ENCODE measurements at regions not wholly inside any gene's neighbourhood (a gene's known extent, or its start where the extent isn't known, plus 50 kb on each side); places are given as distances from the start of the nearest gene placed in this dataset.
"Not testable (repeated sequence)": the region's sequence is repeated elsewhere in the genome, so short reads cannot be mapped to it uniquely, and the experiment has no call there.

DNA sequence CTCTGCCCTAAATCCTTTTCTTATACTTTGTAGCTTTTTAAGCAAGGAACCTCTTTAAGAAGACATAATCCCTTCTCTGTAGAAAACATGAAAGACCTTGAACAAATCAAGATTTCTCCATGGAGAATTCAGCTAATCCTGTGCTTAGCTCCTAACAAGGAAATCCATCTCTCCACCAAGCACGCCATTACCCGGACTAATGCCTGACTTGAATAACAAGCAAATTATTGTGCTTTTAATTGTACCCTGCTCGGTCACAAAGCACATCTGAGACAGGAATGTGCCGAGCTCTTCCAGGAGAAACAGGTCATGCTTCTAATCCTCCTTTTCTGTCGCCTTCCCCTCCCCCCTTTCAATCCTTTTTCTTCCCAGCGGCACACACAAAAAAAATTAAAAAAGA, 141.3 kb downstream of the PSAT1 start:
- no peak for DNase-seq (ENCODE audit: low read depth in 2 of 2)

GRCh38 chr9:78438780-78439179, 141.9 kb downstream of the PSAT1 start:
- DNase-seq (ENCODE audit: low read depth in 2 of 2) = no peak

- DNase-seq (ENCODE audit: low read depth in 2 of 2) = peak; percentile 72 to 76
These were observed 142.4 kb downstream of the PSAT1 start for GRCh38 chr9:78439190-78439865.

DNA sequence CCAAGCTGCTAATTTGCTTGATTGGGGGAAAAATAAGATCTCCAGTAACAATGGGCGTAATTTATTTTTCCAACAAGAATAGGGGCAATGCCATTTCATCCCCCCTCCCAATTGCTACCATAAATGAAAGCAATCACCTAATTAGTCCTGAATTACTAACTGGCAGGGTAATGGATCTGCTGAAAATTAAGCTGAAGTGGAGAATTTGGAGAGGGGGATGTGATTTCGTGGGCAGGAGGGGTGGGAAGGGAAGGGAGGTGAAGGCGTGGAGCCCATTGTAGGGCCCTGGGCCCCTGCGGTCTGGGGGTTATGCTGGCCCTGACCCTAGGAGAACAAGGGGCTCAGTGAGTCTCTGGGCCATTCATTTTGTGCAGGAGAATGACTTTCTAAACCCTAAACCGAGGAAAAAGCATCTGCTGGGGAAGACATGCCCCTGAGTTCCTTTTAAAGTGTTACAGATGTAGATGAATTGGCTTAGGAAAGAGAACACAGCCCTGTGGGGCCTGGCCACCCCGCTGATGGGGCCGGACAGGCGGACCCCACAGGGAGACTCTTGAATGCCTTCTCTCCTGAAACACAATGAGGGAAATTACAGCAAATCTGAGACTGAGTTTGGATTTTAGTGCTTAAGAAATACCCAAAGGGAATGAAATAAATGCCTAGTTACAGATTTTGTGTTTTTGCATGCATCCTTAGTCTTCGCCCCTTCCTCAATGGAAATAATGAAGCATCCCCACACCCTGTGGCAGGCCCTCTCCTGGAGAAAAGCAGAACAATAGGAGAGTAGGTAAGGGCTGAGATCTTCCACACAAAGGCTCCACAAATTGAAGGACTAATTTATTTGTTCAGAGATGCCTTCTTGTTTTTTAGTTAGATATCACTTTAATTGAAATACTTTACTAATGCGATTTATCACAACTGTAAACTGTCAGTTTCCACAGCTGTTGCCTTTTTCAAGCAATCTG, 143.2 kb downstream of the PSAT1 start:
- DNase-seq (ENCODE audit: low read depth in 2 of 2) = no peak

DNA sequence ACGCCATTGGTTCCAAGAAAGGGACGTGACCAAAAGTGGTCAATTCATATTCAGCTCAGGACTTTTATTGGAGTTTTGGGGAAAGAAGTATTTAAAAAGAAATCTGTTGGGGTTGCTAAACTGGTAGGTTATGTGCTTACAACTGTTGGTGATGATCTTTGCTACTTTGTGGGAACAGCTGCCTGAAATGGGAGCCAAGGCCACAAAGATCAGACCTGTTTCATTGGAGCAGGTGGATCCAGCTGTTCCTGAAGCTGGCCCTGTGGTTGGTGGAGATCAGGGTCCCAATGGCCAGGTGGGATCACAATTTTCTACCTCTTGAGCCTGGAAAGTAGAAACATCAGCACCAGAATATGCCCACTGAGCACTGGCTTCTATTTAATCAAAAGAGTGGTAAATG, 144.5 kb downstream of the PSAT1 start:
- DNase-seq (ENCODE audit: low read depth in 2 of 2) = no peak

- no peak for DNase-seq (ENCODE audit: low read depth in 2 of 2)
These were observed 145.0 kb downstream of the PSAT1 start for GRCh38 chr9:78441822-78442431.

DNA sequence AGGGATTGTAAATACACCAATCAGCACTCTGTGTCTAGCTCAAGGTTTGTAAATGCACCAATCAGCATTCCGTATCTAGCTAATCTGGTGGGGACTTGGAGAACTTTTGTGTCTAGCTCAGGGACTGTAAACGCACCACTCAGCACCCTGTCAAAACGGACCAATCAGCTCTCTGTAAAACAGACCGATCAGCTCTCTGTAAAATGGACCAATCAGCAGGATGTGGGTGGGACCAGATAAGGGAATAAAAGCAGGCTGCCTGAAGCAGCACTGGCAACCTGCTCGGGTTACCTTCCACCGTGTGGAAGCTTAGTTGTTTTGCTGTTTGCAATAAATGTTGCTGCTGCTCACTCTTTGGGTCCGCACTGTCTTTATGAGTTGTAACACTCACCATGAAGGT, 145.7 kb downstream of the PSAT1 start:
- not testable (repeated sequence) for DNase-seq (ENCODE audit: low read depth in 2 of 2)

DNA sequence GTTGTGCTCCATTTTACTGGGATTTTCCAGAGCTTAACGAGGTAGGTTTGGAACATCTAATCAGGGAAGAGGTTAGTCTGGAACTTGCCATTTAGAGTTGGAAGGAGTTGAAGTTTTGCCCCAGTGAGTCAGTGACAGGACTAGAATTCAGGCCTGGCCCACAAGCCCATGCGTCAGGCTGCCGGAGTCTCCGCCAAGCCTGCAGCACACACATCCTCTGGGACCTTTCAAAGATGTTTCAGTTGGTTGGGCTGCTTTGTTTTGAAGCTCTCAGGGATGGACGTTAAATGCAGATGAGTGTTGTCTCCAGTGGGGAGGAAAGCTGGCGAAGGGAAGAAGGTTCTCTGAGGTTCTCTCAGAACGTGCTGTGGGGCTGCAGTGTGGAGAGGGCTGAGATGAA, 147.0 kb downstream of the PSAT1 start:
- no peak for DNase-seq (ENCODE audit: low read depth in 2 of 2)

DNA sequence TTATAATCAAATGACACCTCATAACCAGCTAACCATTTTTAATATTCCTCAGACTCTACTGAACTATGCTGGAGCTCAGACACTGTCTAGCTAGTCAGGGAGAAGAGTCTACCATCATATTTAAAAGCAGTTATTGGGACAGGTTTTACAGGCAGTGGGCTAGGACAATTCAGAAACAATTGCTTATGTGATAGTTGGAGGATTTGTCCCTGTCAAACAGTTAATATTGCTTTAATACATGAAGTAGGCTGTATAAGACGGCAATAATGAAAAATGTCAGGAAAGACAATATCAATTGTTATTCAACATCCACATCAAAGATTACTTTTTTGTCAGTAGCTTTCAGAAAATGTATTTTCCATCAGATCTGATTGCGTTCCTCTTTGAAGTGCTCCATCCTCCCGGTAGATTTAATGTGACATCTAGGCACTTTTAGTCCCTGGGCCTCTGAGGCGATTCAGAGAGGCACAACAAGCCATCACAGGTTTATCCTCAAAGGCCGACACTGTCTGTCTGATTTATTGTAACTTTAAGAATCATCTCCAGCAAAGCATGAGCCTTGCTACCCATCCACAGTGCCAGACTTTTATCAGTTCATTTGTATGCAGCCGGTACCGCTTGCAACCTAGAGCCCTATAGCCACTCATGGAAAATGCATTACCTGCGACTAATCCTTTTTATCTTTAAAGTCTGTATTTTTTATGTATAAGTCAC, 152.2 kb downstream of the PSAT1 start:
- DNase-seq (ENCODE audit: low read depth in 2 of 2) = no peak

- no peak for DNase-seq (ENCODE audit: low read depth in 2 of 2)
These were observed 156.5 kb downstream of the PSAT1 start for GRCh38 chr9:78453450-78453849.

DNA sequence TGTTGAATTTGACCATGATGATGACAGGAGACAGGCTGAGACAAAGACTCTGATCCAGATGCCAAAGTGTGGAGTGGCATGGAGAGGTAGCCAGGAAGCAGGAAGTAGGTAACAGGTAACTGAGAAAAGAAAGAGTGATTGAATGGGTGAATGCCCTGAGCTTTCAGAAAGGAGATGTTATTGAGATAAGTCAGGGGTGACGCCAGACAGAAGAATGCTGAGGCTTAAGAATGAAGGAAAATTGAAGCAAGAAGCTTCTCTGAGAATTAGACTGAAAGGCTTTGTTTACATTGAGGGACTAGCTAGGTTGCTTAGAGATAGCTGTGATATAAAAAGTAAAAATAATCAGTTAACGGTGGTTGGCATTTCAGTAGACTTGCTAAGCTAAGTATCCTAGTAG, 165.7 kb downstream of the PSAT1 start:
- no peak for DNase-seq (ENCODE audit: low read depth in 2 of 2)

DNA sequence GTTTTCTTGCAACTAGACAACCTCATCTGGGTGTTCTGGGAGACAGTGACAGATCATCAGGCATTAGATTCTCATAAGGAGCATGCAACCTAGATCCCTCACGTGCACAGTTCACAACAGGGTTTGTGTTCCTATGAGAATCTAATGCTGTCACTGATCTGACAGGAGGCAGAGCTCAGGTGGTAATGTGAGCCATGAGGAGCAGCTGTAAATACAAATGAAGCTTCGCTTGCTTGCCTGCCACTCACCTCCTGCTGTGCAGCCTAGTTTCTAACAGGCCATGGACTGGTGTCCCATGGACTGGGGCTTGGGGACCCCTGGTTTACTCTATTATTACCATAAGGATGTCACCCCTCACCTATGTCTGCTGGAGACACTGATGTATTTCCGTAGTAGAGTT, 166.8 kb downstream of the PSAT1 start:
- no peak for DNase-seq (ENCODE audit: low read depth in 2 of 2)

DNA sequence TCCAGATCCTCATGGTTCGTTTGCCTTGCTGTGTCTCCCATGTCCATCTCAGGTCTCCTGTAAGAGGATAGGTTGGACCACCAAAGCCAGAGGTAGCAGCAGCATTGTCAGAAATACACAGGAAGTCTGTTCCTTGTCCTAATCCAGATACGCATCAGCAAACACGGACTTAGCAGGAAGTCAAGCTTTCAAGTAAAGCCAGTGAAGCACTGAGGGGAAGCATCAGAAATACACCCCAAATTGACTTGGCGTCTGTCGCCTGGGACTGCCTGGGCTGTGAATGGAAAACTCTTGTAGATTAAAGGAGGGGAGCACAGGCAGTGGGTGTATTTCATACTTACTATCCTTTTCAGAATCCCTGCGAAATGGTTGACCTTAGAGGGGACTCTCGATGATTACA, 171.3 kb downstream of the PSAT1 start:
- DNase-seq (ENCODE audit: low read depth in 2 of 2) = no peak

DNA sequence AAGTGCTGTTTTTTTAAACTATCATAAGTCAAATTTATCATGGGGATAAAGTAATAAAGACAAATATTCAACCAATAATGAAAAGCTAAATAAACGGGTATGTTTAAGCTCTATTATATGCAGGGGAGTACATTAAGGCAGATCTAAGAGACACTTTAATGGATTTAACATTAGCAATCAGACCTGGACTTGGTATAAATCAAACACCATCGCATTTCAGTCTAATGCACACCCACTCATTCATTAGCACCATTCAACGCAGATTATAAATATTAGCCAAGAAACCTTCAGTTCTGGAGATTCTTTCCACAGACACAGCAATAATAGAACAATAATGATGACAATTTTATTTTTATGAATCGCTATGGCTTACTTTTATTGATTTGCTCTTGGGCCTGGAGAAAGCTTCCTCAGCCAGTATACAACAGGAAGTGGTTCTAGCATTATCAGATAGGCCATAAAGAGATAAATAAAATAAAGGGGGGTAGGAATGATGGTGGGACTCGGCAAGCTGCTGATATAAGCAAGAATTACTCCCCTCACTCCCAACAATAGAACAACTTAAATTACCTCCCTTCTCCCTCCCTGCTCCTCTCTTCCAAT, 172.2 kb downstream of the PSAT1 start:
- no peak for DNase-seq (ENCODE audit: low read depth in 2 of 2)

- no peak for DNase-seq (ENCODE audit: low read depth in 2 of 2)
These were observed 173.3 kb downstream of the PSAT1 start for GRCh38 chr9:78470216-78470615.

DNA sequence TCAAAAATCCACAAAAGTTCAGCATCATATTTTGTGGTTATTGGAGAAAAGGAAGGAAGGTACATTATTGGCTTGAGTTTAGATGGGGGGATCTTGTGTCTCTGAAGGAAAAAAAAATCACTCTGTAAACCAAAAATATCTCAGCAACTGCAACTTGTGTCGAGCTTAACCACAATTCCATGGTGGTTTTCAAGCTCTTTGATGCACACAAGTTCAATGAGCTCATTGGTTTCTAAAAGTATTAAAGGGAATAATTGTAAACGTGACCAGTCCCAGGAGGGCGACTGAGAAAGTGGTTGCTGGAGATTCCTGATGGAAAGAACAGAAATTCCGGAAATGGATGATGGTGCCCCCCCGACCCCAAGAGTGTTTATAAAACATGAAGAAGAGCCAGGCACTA, 173.8 kb downstream of the PSAT1 start:
- no peak for DNase-seq (ENCODE audit: low read depth in 2 of 2)

- DNase-seq (ENCODE audit: low read depth in 2 of 2) = no peak
These were observed 175.2 kb downstream of the PSAT1 start for GRCh38 chr9:78472111-78472510.

DNA sequence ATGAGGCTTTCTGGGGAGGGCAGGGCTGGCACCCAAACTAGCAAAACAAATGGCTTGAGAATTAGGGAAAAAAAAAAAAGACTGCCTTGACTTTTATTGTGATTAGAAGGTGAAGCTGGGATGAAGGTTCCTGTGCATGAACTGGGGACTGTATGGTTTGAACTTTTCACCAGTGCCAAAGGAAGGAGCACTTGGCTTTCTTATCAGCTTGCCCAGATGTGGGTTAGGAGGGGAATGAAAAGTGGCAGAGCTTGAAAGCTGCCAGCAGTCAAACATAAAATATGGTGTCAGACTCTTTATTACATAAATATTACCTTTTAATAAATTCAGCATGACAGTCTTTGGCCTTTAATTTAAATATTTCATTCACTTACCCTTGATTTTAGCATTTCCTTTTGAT, 182.5 kb downstream of the PSAT1 start:
- no peak for DNase-seq (ENCODE audit: low read depth in 2 of 2)

GRCh38 chr9:78486661-78487060, 189.7 kb downstream of the PSAT1 start:
- DNase-seq (ENCODE audit: low read depth in 2 of 2) = no peak

DNA sequence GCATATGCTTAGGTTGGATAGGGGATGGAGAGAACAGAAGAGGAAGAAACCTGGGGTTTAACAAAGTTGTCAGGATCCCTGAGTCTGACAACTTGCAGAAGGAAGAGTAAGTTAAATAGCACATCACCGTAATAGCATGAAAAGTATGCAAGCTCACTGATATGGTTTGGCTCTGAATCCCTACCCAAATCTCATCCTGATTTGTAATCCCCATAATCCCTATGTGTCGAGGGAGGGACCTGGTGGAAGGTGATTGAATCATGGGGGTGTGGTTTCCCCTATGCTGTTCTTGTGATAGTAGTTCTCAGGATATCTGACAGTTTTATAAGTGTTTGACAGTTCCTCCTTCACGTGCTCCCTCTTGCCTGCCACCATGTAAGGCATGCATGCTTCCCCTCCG, 193.3 kb downstream of the PSAT1 start:
- no peak for DNase-seq (ENCODE audit: low read depth in 2 of 2)

DNA sequence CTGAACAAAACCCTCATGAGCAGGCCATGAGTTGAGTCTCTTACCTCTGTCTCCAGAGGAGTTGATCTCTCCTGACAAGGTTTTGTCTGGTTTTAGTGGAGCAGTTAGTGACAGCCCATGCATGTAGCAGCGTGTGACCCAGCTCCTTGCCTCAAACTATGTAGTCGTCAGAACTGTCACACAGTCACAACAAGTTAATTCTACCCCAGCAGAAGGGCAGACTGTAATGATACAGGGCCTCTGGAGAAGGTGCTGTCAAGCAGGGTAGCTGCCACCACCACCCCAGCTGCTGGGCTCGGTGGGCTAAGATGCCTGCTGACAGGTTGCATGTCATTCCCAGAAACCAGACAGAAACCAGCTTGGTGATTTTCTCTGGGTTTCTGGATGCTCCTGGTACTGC, 194.5 kb downstream of the PSAT1 start:
- no peak for DNase-seq (ENCODE audit: low read depth in 2 of 2)

Data from fibroblast of skin of left quadriceps (primary cell).